ENCODE measurements at regions not wholly inside any gene's neighbourhood (a gene's known extent, or its start where the extent isn't known, plus 50 kb on each side); places are given as distances from the start of the nearest gene placed in this dataset.

DNA sequence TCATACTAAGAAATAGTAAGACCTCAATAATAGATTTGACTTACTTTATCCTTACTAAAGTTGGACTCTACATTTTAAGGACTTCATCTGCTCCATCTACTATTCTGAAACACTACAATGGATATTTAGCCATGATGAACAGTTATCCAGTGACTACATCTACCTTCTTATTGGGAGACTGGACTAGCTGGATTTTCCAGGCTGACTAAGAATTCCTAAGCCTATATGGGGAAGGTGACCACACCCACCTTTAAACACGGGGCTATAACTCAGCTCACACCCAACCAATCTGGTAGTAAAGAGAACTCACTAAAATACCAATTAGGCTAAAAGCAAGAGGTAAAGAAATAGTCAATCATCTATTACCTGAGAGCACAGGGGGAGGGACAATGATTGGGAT lies 1438.4 kb downstream of the TECRL start:
- Histone ChIP-seq H3K9me3 (no peaks in the 10 kb centered on the region), H3K36me3 (no peaks in the 10 kb centered on the region), H3K4me3 (no peak overlapping the region), H3K27me3 (no peaks in the 10 kb centered on the region)
- no peak for DNase-seq

DNA sequence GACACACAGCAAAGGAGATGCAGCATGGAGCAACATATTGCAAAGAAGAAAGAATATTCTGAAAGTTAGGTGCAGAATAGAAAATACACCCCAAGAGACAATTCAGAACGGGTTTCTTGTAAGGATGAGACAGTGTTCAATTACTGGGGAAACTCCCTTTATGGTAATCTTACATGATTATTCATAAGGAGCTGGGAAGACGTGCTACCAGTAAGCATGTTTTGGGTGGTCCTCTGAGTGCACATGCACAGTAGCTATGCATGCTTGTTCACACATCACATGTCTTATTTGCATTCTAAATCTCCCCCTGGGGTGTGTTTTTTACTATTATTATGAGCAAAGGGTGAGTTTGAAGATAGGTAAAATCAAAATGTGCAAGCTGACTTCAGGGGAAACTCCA lies 1448.8 kb downstream of the TECRL start:
- no peaks in the 10 kb centered on the region for H3K27me3 ChIP-seq
- H3K4me3 ChIP-seq, result no peak overlapping the region
- no peaks in the 10 kb centered on the region for H3K9me3 ChIP-seq
- DNase-seq, result no peak
- H3K36me3 ChIP-seq, result no peaks in the 10 kb centered on the region

DNA sequence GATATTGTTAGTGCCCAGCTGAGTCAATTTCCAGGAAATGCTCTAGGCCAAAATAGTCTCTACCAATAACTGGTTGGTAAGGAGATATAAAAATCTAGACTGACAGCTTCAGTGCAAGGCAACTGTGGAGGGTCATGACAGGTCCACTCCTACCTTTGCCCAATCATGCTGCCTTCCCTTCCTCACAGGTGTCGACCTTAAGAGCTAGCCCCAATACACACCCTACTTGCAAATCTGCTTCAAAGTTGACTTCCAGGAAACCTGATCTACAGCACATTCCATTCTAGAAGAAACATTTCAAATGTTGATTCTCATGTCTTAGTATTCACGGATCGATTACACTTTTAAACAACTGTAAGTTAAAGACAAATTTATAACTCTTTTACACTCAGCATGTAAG lies 1455.5 kb downstream of the TECRL start:
- Histone ChIP-seq H3K4me3 (no peak overlapping the region), H3K27me3 (no peaks in the 10 kb centered on the region), H3K36me3 (no peaks in the 10 kb centered on the region), H3K9me3 (no peaks in the 10 kb centered on the region)
- DNase-seq, result no peak

DNA sequence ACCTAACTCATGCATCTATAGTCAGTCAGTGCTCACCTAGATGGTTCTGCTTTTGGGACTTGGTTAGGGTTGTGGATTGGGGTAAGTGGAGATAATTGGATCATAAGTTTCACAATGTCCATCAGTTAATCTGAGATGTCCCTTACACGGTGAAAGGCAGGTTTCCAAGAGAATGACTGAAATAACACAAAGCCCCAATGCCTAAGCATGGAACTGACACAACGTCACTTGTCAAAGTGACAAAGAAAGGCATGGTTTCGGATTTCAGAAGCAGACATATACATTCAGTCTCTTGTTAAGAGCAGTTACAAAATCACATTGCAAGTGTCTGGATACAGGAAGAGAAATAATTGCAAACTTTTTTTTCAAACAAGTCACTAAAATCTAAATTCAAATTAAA lies 1456.9 kb downstream of the TECRL start:
- Histone ChIP-seq H3K4me3 (no peak overlapping the region), H3K36me3 (no peaks in the 10 kb centered on the region), H3K9me3 (no peaks in the 10 kb centered on the region), H3K27me3 (no peaks in the 10 kb centered on the region)
- DNase-seq, result no peak

DNA sequence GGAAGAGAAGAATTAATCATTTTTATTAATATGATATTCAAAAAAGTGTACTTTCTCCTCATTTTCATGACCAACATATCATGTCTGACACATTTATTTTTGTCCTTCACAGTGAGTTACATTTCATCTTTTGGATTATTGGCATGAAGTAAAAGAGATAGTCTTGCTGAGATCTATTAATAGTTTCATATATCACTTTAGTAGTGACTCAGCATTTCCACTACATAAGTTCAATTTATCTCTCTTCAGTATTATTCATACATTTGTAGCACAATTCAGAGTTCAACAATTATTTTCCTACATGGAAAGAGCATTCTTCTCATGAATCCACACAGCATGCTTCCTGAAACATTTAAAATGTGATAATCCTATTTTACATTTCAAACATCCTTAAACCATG lies 1461.1 kb downstream of the TECRL start:
- no peaks in the 10 kb centered on the region for H3K27me3 ChIP-seq
- H3K36me3 ChIP-seq, result no peaks in the 10 kb centered on the region
- DNase-seq, result no peak
- no peaks in the 10 kb centered on the region for H3K9me3 ChIP-seq
- H3K4me3 ChIP-seq, result no peak overlapping the region

DNA sequence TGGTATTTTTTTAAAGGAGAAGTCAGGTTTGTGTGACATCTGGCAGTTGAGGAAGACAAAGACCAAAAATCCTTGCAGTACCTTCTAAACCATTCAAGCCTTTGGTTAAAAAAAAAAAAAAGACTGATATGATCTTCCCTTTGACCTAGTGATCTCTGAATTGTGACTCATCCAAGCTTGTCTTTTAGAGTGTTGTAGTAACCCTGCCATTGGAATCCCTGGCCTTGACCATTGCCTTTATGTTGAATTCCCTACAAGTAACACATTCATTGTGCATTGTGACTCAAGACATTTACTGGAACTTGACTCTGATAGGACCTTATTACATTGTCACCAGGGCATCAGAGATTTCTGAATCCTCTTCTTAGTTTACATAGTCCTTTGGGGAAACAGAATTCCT lies 1469.0 kb downstream of the TECRL start:
- H3K27me3 ChIP-seq, result no peaks in the 10 kb centered on the region
- no peaks in the 10 kb centered on the region for H3K36me3 ChIP-seq
- H3K9me3 ChIP-seq, result no peaks in the 10 kb centered on the region
- no peak overlapping the region for H3K4me3 ChIP-seq
- DNase-seq, result no peak

DNA sequence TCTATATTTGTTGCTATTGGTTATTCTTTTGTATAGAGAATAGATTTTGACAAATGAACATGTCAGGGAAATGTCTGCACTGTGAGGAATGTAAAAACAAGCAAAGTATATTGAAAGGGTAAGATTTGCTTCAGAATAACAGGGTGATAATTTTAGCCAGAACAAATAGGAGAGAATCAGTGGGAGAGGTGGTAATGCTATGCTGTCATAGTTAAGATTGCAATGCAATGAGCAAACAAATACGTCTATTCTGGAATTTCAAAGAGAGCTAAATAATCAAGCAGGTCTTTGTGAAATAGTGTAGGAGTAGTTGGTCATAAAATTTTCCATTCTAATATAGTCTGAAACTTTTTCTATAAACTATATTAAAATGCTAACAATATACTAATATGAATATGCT lies 1478.4 kb downstream of the TECRL start:
- no peaks in the 10 kb centered on the region for H3K36me3 ChIP-seq
- H3K27me3 ChIP-seq, result no peaks in the 10 kb centered on the region
- no peak for DNase-seq
- no peak overlapping the region for H3K4me3 ChIP-seq
- H3K9me3 ChIP-seq, result no peaks in the 10 kb centered on the region

DNA sequence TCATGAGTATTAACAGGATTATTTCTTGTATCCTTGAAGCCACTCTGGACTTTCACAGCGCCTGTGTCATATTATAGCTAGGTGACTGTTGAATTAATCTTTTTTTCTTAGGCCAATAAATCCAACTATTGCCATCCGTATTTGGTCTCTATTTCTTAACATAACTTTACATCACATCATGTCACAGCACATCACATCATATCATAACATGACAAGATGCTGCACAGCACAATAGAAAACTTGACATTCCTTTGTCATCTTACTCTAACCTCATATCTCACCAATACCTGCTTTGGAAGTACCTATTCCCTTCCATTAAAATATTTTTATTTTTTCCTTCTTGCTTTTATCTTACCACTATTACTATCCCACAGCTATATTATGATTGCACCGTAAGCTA lies 1480.8 kb downstream of the TECRL start:
- no peaks in the 10 kb centered on the region for H3K36me3 ChIP-seq
- no peaks in the 10 kb centered on the region for H3K27me3 ChIP-seq
- H3K9me3 ChIP-seq, result no peaks in the 10 kb centered on the region

DNA sequence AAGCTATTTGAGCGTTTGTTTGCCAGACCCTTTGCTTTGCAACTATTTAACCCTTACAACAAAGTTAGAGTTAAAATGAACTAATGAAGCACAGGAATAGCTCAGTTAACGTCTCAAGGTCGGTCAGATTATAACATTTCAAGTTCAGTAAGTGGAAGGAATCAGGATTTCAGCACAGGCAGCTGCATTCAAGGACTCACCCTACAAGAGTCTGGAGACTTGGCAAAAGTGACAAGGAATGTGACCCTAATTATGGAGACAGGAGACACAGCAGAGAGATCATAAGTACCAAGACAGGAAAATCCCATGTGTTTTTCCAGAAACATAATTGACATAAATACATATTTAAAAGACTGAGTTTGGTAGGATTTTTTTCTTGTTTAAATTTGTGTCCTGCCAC lies 1481.7 kb downstream of the TECRL start:
- no peaks in the 10 kb centered on the region for H3K36me3 ChIP-seq
- DNase-seq, result no peak
- no peak overlapping the region for H3K4me3 ChIP-seq
- H3K9me3 ChIP-seq, result no peaks in the 10 kb centered on the region
- no peaks in the 10 kb centered on the region for H3K27me3 ChIP-seq

More for the DNA sequence above, 1480.8 kb downstream of the TECRL start:
- no peak overlapping the region for H3K4me3 ChIP-seq
- DNase-seq, result no peak

DNA sequence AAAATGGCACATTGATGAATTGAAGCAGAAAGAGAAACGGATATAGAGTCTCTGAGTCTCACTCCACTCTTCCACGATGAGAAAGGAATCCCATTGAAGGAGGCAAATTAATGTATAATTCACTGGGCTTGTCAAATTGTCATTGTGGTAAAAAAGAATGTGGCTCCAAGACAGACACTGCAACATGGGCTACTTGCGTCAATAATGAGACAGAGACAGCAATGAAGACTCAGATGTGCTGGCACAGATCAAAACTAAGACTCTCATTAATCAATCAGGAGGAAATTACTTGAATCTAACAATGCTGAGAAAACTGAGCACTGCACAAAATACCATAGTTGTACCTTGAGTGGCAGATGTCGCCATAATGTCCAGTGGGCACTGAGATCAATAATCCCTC lies 1485.5 kb downstream of the TECRL start:
- H3K9me3 ChIP-seq, result no peaks in the 10 kb centered on the region
- H3K27me3 ChIP-seq, result no peaks in the 10 kb centered on the region
- DNase-seq, result no peak
- no peak overlapping the region for H3K4me3 ChIP-seq
- H3K36me3 ChIP-seq, result no peaks in the 10 kb centered on the region

DNA sequence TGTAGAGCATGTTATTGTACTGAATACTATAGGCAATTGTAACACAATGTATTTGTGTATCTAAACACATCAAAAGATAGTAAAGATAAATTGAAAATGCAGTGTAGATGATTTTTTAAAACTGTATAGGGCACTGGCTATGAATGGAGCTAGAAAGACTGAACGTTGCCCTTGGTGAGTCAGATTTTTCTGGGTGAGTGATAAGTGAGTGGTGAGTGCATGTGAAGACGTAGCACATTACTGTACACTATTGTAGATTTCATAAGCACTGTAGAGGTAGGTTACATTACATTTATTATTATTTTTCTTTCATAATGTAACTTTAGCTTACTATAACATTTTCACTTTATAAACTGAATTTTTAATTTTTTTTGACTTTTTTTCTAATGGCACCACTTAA lies 1491.6 kb downstream of the TECRL start:
- no peak for DNase-seq
- no peaks in the 10 kb centered on the region for H3K9me3 ChIP-seq
- no peaks in the 10 kb centered on the region for H3K36me3 ChIP-seq
- no peaks in the 10 kb centered on the region for H3K27me3 ChIP-seq
- no peak overlapping the region for H3K4me3 ChIP-seq

DNA sequence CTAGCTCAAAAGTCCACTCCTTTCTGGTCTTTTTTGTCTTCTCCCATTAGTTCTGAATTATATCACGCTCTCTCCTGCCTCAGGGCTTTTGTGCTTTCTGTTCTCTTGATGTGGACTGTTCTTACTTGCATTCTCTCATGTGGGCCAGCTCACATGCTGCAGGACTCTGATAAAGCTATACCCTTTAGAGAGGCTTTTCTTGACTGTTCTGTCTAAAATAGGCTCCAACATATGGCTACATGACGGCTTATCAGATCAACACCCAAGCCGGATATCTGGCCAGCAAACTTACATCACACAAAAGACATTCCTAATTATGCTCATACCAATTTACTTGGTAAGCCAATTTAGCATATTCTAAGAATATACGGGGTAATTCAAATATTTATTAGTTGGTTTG lies 1494.5 kb downstream of the TECRL start:
- no peak overlapping the region for H3K4me3 ChIP-seq
- no peaks in the 10 kb centered on the region for H3K27me3 ChIP-seq
- no peak for DNase-seq
- no peaks in the 10 kb centered on the region for H3K9me3 ChIP-seq
- H3K36me3 ChIP-seq, result no peaks in the 10 kb centered on the region

DNA sequence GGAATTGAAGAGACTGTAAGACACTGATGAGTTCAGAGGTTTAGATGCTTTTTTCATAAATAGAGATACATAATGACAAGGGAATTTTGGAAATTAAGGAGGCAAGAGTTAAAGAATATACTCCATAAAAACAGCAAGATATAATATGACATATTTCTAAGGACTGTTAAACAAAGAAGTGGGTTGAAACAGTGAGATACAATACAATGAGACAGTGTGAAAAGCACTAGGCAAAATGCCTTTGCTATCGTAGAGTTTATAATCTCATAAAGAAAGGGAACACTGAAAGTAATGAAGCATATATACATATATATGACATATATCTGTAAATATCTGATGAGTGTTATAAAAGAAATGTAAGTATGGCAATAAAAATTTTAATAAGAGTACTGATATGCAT lies 1496.2 kb downstream of the TECRL start:
- Histone ChIP-seq H3K9me3 (no peaks in the 10 kb centered on the region), H3K27me3 (no peaks in the 10 kb centered on the region)

DNA sequence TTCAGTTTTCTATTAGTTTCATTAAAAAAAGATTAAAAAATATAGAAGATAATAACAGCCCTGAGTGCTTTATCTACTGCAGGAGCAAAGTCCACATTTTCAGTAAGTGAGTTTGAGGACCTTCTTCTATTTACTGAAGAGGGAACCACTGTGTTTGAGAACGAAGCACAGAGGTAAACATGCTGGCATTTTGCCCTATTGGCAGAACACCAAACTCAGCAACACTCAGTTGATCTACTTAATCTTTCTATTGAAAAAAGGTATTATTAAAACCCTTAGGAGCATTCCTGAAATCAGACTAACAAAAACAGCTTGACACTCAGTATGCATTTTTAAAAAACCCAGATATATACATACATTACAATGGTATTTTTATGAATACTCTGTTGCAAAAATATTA lies 1496.7 kb downstream of the TECRL start:
- Histone ChIP-seq H3K4me3 (no peak overlapping the region), H3K9me3 (no peaks in the 10 kb centered on the region), H3K27me3 (no peaks in the 10 kb centered on the region), H3K36me3 (no peaks in the 10 kb centered on the region)
- no peak for DNase-seq

More for the DNA sequence above, 1496.2 kb downstream of the TECRL start:
- no peak overlapping the region for H3K4me3 ChIP-seq
- H3K36me3 ChIP-seq, result no peaks in the 10 kb centered on the region
- DNase-seq, result no peak

DNA sequence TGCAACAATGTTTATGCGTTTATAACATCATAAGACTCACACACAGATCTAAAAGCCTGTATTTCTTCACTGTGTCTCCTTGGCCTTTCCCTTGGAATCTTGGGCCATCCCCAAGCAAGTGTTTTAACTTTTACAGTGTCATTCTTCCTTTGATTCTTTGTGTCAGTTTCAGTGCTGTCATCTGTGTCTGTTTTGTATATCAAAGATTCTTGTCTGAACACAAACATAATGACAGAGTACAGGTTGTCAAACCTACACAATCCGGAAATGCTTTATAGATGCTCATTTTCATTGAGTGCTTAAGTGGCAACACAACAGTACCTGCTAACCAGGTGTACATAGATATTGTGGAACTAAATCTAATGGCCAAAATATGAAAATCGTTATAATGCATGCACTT lies 1500.0 kb downstream of the TECRL start:
- Histone ChIP-seq H3K4me3 (no peak overlapping the region), H3K36me3 (no peaks in the 10 kb centered on the region), H3K27me3 (no peaks in the 10 kb centered on the region), H3K9me3 (no peaks in the 10 kb centered on the region)
- DNase-seq, result no peak

DNA sequence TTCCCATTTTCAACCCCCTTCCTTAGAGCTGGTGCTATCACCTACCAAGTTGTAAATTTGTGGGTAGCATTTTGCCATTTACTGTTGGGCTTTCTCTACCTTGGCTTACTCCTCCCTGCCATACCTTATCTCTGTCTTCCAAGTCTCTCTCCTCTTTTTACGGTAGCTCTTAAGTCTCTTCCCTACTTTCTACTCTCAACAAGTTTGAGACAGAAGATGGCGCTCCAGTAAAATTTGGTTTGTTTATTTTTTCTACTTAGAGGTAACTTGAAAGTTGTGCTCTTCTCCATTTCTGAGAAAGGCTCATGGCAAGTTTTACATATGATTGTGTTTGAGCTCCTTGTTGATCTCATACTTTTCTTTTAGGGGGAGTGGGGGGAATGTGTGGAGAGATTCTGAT lies 1508.1 kb downstream of the TECRL start:
- no peaks in the 10 kb centered on the region for H3K9me3 ChIP-seq
- no peaks in the 10 kb centered on the region for H3K27me3 ChIP-seq
- no peak overlapping the region for H3K4me3 ChIP-seq
- DNase-seq, result no peak
- no peaks in the 10 kb centered on the region for H3K36me3 ChIP-seq

DNA sequence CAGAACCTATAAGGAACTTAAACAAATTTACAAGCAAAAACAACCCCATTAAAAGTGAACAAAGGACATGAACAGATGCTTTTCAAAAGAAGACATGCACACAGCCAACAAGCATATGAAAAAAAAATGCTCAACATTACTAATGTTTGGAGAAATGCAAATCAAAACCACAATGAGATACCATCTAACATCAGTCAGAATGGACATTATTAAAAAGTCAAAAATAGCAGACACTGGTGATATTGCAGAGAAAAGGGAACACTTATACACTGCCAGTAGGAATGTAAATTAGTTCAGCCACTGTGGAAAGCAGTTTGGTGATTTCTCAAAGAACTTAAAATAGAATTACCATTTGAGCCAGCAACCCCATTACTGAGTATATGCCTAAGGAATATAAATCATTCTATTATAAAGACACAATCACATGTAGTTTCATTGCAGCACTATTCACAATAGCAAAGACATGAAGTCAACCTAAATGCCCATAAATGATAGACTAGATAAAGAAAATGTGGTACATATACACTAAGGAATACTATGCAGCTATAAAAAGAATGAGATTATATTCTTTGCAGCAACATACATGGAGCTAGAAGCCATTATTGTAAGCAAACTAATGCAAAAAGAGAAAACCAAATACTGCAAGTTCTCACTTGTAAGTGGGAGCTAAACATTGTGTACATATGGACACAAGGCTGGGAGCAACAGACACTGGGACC lies 1509.4 kb downstream of the TECRL start:
- no peak for DNase-seq
- Histone ChIP-seq H3K36me3 (no peaks in the 10 kb centered on the region), H3K9me3 (no peaks in the 10 kb centered on the region), H3K4me3 (no peak overlapping the region), H3K27me3 (no peaks in the 10 kb centered on the region)

DNA sequence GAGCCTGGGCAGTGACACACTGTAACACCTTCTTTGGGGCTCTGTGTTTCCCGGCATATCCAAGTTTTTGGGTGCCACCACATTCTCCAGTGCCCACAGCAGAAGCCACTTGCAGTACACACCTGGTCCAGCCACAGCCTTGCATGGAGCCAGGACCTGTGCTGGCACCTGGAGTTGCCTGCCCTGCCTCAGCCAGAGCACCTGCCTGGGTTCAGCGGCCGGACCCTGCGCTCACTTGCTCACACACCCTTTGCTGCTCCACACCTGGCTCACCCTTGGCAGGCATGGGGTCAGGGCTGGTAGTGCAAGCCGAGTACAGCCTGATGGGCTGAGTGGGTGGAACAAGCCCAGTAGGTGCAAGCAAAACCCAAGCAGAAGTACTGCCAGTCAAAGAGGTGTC lies 1511.1 kb downstream of the TECRL start:
- no peak for DNase-seq
- Histone ChIP-seq H3K4me3 (no peak overlapping the region), H3K9me3 (no peaks in the 10 kb centered on the region), H3K36me3 (no peaks in the 10 kb centered on the region), H3K27me3 (no peaks in the 10 kb centered on the region)

DNA sequence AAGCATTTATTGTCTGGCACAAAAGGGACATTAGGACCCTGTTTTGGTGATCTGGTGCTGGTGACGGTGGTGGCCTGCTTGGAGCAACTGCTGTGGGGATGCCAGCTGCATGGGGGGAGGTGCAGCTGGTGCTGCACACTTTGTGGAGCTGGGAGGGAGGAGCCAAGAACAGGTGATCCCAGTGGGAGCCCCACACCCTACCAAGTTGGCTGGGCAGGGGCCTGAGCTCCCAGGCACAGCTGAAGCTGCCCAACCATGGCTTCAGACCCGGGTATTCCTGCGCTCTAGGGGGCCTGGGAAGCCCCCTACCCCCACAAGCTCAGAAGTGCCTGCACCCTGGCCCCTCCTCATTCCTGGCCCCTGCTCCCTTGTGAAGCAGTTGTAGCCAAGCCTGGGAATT lies 1512.5 kb downstream of the TECRL start:
- DNase-seq, result no peak
- Histone ChIP-seq H3K9me3 (no peaks in the 10 kb centered on the region), H3K4me3 (no peak overlapping the region), H3K36me3 (no peaks in the 10 kb centered on the region), H3K27me3 (no peaks in the 10 kb centered on the region)

Measured in MG63 (cell line).